ENCODE measurements at regions not wholly inside any gene's neighbourhood (a gene's known extent, or its start where the extent isn't known, plus 50 kb on each side); places are given as distances from the start of the nearest gene placed in this dataset.

DNA sequence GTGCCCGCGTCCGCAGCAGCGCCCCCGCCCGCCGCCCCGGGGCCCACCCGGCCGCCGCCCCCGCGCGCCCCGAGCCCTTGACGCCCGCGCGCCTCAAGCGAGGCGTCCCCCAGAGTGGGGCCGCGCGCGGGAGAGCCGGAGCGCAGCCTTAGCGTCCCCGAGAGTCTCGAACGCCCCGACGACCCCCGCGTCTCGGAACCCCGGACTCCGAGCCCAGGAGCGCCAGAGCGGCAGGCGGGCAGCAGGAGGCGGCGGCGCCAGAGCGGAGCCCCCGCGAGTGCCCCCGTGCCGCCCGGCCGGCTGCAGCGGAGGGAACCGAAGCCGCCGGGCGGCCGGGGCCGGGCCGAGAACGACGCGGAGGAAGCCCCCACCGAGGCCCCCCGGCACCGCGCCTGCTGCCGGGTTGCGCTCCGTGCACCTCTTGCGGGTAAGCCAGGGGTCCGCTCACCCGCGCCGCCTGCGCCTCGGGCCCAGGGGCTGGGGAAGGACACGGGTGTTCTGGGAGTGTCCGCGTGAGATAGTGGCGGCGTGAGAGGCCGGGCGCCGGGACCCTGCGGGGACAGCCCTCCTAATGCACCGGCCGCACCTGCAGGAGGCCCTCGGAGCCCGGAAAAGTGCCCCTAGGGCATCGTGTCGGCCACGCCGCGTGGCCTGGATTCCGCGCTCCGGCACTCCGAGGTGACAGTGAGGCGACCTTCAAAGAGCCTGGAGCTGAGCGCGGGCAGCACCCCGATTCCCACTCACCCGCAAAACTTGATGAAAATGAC is 52.0 kb upstream of the ULK4 start:
- DNase-seq (ENCODE audit: extremely low spot score, insufficient read length, low read depth), result no peak
- FAIRE-seq, result no peak

DNA sequence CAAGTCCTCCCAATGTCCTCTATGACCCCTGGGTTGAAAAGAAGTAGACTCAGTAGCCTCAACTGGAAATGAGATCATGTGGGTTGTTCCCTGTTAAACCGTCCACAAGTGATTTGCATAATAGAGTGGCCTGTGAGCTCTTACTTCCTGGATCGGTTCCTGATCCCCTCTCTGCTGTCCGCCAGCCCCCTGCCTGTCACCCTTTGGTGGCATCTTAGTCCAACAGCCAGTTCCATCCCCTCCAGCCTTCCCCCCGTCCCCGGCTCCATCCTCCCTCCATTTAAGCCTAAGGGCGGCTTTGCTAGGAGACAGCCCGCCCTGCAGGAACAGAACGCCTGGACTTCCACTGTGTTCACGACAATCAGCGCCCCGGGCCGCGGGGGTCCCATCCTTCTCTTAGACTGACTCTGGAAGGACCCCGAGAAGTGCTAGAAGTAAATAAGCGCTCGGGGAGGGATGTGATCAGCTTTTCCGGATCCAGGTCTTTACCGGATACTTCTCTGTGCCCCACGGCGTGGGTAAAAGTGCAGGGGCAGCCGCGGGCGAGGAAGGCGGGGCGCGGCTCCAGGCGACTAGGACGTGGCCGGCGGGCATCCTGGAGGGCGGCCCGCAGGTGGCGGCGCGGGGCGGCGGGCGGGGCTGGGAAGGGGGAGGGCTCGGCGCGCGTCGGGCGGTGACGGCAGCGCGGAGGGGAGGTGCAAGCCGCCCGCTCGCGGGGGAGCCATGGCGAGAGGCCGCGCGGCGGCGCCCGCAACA is 51.2 kb upstream of the ULK4 start:
- peak; percentile 92 for FAIRE-seq
- DNase-seq (ENCODE audit: extremely low spot score, insufficient read length, low read depth), result peak; percentile 67

DNA sequence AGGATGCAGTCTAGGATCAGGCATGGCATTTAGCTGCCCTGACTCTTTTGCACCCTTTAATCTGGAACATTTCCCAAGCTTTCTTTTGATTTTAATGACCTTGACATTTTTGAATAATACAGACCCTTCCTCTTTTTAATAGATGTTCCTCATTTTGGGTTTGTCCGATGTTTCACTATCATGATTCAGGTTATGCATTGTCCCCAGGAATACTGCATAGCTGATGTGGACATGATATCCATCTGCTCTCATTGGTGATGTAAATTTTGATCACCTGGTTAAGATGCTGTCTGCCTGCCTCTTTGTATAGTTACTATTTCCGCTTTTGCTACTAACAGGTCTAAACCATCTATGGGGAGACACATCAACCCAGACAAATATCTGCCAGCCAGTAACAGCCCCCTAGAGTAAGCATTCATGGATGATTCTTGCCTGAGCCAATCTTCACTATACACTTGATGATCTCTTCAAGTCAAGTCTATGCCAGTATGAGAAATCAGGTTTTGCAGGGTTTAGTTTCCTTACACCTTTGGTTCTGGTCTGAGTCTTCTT is 50.6 kb upstream of the ULK4 start:
- no peak for DNase-seq (ENCODE audit: extremely low spot score, insufficient read length, low read depth)

More for the DNA sequence above, 50.6 kb upstream of the ULK4 start:
- FAIRE-seq, result no peak
